H1 (cell line): ENCODE measurements at regions not wholly inside any gene's neighbourhood (a gene's known extent, or its start where the extent isn't known, plus 50 kb on each side); places are given as distances from the start of the nearest gene placed in this dataset.

Source experiments
- NRF1 ChIP-seq: IDR thresholded peaks from 2 replicates; pipeline ENCODE4 v1.6.1; 2011; ENCODE audit warnings: mild to moderate bottlenecking, low read depth, low read length, improper control_type of control experiment
- SIN3A ChIP-seq, 2 experiments: IDR thresholded peaks in 1 of 2; conservative IDR thresholded peaks in 1 of 2; 2 replicates each; pipeline ENCODE4 v1.6.1; 2011 to 2012; ENCODE audit warnings: low read length in 2 of 2, improper control_type of control experiment in 1 of 2, low read depth in 1 of 2, mild to moderate bottlenecking in 1 of 2
- SP1 ChIP-seq: IDR thresholded peaks from 2 replicates; pipeline ENCODE4 v1.6.1; 2011; ENCODE audit warnings: low read depth, low read length
- SUZ12 ChIP-seq: fragments of 200-600 bp; sonication (generic); IDR thresholded peaks from 2 replicates; pipeline ENCODE4 v1.6.1; 2012; ENCODE audit warnings: mild to moderate bottlenecking, inconsistent platforms, low read length, moderate library complexity, mixed read lengths

GRCh38 chr3:153379516-153379915 is 217.5 kb downstream of the RAP2B start (continued):
- TF ChIP-seq NRF1 = no peak
- TF ChIP-seq SP1 = no peak
- TF ChIP-seq SIN3A (conservative IDR thresholded peaks at IDR 0.05 in 1 of 2, IDR thresholded peaks at IDR 0.05 in 1 of 2; ENCODE audit: low read depth in 1 of 2, low read length in 2 of 2) = no peak
- no peak for TF ChIP-seq SUZ12
